Mucosa of rectum (tissue), 2 donors: ENCODE measurements at regions not wholly inside any gene's neighbourhood (a gene's known extent, or its start where the extent isn't known, plus 50 kb on each side); places are given as distances from the start of the nearest gene placed in this dataset.

Experiments
- H3K27ac ChIP-seq, 2 donors: one replicate each; pipeline ENCODE4 v1.7.0; 2013; ENCODE audit warnings: inconsistent platforms in 2 of 2, low read depth in 2 of 2, low read length in 2 of 2
- H3K27me3 ChIP-seq, 2 donors: one replicate each; pipeline ENCODE4 v1.7.0; 2013; ENCODE audit warnings: low read length in 2 of 2; ENCODE audit not compliant: control insufficient read depth in 2 of 2, insufficient read depth in 2 of 2
- H3K36me3 ChIP-seq, 2 donors: one replicate each; pipeline ENCODE4 v1.7.0; 2013; ENCODE audit warnings: low read length in 2 of 2; ENCODE audit not compliant: control insufficient read depth in 2 of 2, insufficient read depth in 2 of 2
- H3K4me1 ChIP-seq, 2 donors: one replicate each; pipeline ENCODE4 v1.7.0; 2013; ENCODE audit warnings: low read length in 2 of 2, mild to moderate bottlenecking in 1 of 2; ENCODE audit not compliant: control insufficient read depth in 2 of 2, insufficient read depth in 2 of 2
- H3K4me3 ChIP-seq, 2 donors: one replicate each; pipeline ENCODE4 v1.7.0; 2013; ENCODE audit warnings: low read length in 2 of 2
- H3K9ac ChIP-seq, 2 donors: one replicate each; pipeline ENCODE4 v1.7.0; 2013; ENCODE audit warnings: low read length in 2 of 2, low read depth in 1 of 2, mild to moderate bottlenecking in 1 of 2
- H3K9me3 ChIP-seq, 2 donors: one replicate each; pipeline ENCODE4 v1.7.0; 2013; ENCODE audit warnings: low read length in 2 of 2; ENCODE audit not compliant: control insufficient read depth in 2 of 2
- donor health status: healthy.
- donor health status: Normal muscosa, but diverticular disease.

GRCh38 chr2:190783513-190784263 lies 96.9 kb upstream of the GLS start:
- H3K27ac ChIP-seq = no peak overlapping the region
- H3K4me1 ChIP-seq = peaks cover 0 to 6% of the 10 kb centered on the region in 2 donors
- no peaks in the 10 kb centered on the region for H3K27me3 ChIP-seq
- no peak overlapping the region for H3K4me3 ChIP-seq
- no peak overlapping the region for H3K9ac ChIP-seq
- no peaks in the 10 kb centered on the region for H3K36me3 ChIP-seq
- H3K9me3 ChIP-seq = peaks cover 0 to under 1% of the 10 kb centered on the region in 2 donors

GRCh38 chr2:190785334-190785733 lies 95.3 kb upstream of the GLS start:
- Histone ChIP-seq H3K36me3 (no peaks in the 10 kb centered on the region), H3K9ac (no peak overlapping the region), H3K9me3 (no peaks in the 10 kb centered on the region), H3K4me3 (no peak overlapping the region), H3K27me3 (no peaks in the 10 kb centered on the region), H3K4me1 (peaks cover 0 to 6% of the 10 kb centered on the region in 2 donors), H3K27ac (no peak overlapping the region)

GRCh38 chr2:190786404-190787166 lies 94.0 kb upstream of the GLS start:
- H3K4me1 ChIP-seq = peaks cover 0 to 6% of the 10 kb centered on the region in 2 donors
- H3K36me3 ChIP-seq = no peaks in the 10 kb centered on the region
- H3K9ac ChIP-seq = no peak overlapping the region
- no peak overlapping the region for H3K27ac ChIP-seq
- no peak overlapping the region for H3K4me3 ChIP-seq
- no peaks in the 10 kb centered on the region for H3K27me3 ChIP-seq
- H3K9me3 ChIP-seq = no peaks in the 10 kb centered on the region

GRCh38 chr2:190787743-190788235 lies 92.8 kb upstream of the GLS start:
- Histone ChIP-seq H3K27me3 (no peaks in the 10 kb centered on the region), H3K9me3 (no peaks in the 10 kb centered on the region), H3K9ac (no peak overlapping the region), H3K27ac (no peak overlapping the region), H3K4me1 (peaks cover 0 to 6% of the 10 kb centered on the region in 2 donors), H3K36me3 (no peaks in the 10 kb centered on the region), H3K4me3 (no peak overlapping the region)

GRCh38 chr2:190789074-190790004 lies 91.3 kb upstream of the GLS start:
- H3K4me3 ChIP-seq = no peak overlapping the region
- H3K27me3 ChIP-seq = no peaks in the 10 kb centered on the region
- no peaks in the 10 kb centered on the region for H3K9me3 ChIP-seq
- H3K27ac ChIP-seq = no peak overlapping the region
- peaks cover 0 to 6% of the 10 kb centered on the region in 2 donors for H3K4me1 ChIP-seq
- no peak overlapping the region for H3K9ac ChIP-seq
- H3K36me3 ChIP-seq = no peaks in the 10 kb centered on the region

- Histone ChIP-seq H3K4me3 (no peak overlapping the region), H3K4me1 (peaks cover 0 to 4% of the 10 kb centered on the region in 2 donors), H3K9ac (no peak overlapping the region), H3K27ac (no peak overlapping the region), H3K9me3 (no peaks in the 10 kb centered on the region), H3K27me3 (no peaks in the 10 kb centered on the region), H3K36me3 (no peaks in the 10 kb centered on the region)
Measured at GRCh38 chr2:190791347-190791975, 89.2 kb upstream of the GLS start.

- Histone ChIP-seq H3K4me1 (no peaks in the 10 kb centered on the region), H3K4me3 (no peak overlapping the region), H3K27me3 (no peaks in the 10 kb centered on the region), H3K9me3 (no peaks in the 10 kb centered on the region), H3K27ac (no peak overlapping the region), H3K36me3 (no peaks in the 10 kb centered on the region), H3K9ac (no peak overlapping the region)
Measured at GRCh38 chr2:190791976-190792575, 88.5 kb upstream of the GLS start.

GRCh38 chr2:190792956-190793888 lies 87.4 kb upstream of the GLS start:
- Histone ChIP-seq H3K27me3 (no peaks in the 10 kb centered on the region), H3K4me1 (no peaks in the 10 kb centered on the region), H3K27ac (no peak overlapping the region), H3K4me3 (no peak overlapping the region), H3K9me3 (no peaks in the 10 kb centered on the region), H3K36me3 (no peaks in the 10 kb centered on the region), H3K9ac (no peak overlapping the region)
